GM12801 (cell line): ENCODE measurements at regions not wholly inside any gene's neighbourhood (a gene's known extent, or its start where the extent isn't known, plus 50 kb on each side); places are given as distances from the start of the nearest gene placed in this dataset.

Experiments used
- CTCF ChIP-seq: IDR thresholded peaks from one replicate; pipeline ENCODE4 v1.5.1; 2011; ENCODE audit warnings: control low read depth; ENCODE audit not compliant: insufficient read length; ENCODE audit errors: extremely low read depth

GRCh38 chr12:89236237-89236636 lies 116.1 kb downstream of the DUSP6 start:
- no peak for TF ChIP-seq CTCF

- no peak for TF ChIP-seq CTCF
These were observed 116.9 kb downstream of the DUSP6 start for GRCh38 chr12:89235189-89235993.

DNA sequence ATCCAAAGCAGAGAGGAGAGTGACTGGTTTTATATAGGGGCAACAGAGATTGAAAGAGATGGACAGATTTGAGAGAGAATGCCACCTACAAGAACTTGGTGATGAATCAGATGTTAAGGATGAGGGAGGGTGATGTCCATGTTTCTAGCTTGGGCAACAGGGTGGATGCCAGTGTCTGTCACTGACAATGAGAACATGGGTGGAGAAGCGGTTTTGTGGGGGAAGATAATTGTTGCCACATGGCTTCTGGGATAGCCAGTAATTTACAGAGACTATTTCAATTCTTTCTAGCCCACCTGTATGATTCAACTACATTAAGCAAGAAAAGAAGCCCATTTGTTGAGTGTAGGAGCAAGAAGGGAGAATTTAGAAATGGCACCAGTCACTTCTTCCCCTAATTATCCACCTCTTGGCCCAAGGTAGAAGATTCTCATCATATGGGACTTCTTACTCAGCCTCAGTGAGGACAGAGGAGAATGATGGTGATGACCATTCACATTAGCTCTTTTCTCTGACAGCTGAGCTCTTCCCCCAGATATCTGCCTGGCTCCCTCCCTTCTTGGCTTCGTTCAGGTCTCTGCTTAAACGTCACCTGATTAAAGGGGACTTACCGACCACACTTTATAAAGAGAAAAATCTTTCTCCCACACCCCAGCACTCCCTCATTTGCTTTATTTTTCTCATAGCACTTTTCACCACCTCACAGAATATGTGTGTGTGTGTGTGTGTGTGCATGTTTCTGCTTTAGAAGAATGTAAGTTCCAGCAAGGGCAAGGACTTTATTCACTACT lies 117.8 kb downstream of the DUSP6 start:
- TF ChIP-seq CTCF, result no peak

- TF ChIP-seq CTCF, result no peak
These were observed 120.6 kb downstream of the DUSP6 start for GRCh38 chr12:89231686-89232085.

- TF ChIP-seq CTCF, result no peak
These were observed 121.7 kb downstream of the DUSP6 start for GRCh38 chr12:89230376-89231315.

DNA sequence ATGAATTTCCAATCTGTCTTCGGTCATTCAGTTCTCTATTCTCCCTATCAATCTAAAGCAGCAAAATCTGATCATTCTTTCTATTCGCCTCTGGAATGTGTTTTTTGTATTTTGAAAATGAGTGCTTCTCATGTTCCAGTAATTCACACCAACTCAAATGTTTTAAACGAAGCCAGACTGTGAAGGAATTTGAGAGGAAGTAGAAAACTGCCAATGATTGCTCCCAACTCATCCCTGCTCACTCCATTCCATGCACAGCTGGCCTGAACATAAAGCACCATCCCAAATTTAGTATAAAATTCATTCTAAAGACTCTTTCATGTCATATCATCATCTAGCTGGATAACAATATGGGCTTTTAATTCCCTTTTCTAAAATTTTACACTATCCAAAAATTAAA lies 123.8 kb downstream of the DUSP6 start:
- TF ChIP-seq CTCF, result no peak

GRCh38 chr12:89227774-89228173 lies 124.5 kb downstream of the DUSP6 start:
- no peak for TF ChIP-seq CTCF
